Ascending aorta (tissue), 2 donors: ENCODE measurements at regions not wholly inside any gene's neighbourhood (a gene's known extent, or its start where the extent isn't known, plus 50 kb on each side); places are given as distances from the start of the nearest gene placed in this dataset.

ENCODE experiments used
- DNase-seq, 2 donors: peaks; one replicate each; pipeline ENCODE4 v3.0.0-alpha.2; 2019; ENCODE audit warnings: low spot score in 2 of 2
- H3K27ac ChIP-seq, 2 donors: fragments of 200-600 bp; sonication (generic); one replicate each; pipeline ENCODE4 v1.5.1; 2016 to 2017; ENCODE audit warnings: mild to moderate bottlenecking in 1 of 2
- H3K27me3 ChIP-seq: fragments of 200-600 bp; sonication (generic); one replicate; pipeline ENCODE4 v1.5.1; 2017
- H3K36me3 ChIP-seq, 2 donors: fragments of 200-600 bp; sonication (generic); one replicate each; pipeline ENCODE4 v1.5.1; 2016
- H3K4me1 ChIP-seq, 2 donors: fragments of 200-600 bp; sonication (generic); one replicate each; pipeline ENCODE4 v1.5.1; 2016 to 2017; ENCODE audit warnings: mild to moderate bottlenecking in 1 of 2
- H3K4me3 ChIP-seq, 2 donors: fragments of 200-600 bp; sonication (generic); one replicate each; pipeline ENCODE4 v1.5.1; 2016 to 2017; ENCODE audit warnings: mild to moderate bottlenecking in 1 of 2
- H3K9me3 ChIP-seq, 2 donors: fragments of 200-600 bp; sonication (generic); one replicate each; pipeline ENCODE4 v1.5.1; 2016
- CTCF ChIP-seq, 3 experiments: fragments of 200-600 bp in 2 of 3; fragments of 450-650 bp in 1 of 3; sonication (generic) in 2 of 3; IDR thresholded peaks; one replicate each; pipeline ENCODE4 v1.5.1; 2016 to 2019; ENCODE audit warnings: antibody characterized with exemption in 3 of 3, mild to moderate bottlenecking in 1 of 3, moderate library complexity in 1 of 3
- intact Hi-C: fragments of 100-400 bp; cut with DNase I; formaldehyde crosslinking; loops from one replicate; pipeline ENCODE4 v1.15.1; 2023

GRCh38 chr2:22822835-22823234 lies 562.1 kb upstream of the KLHL29 start:
- no peak overlapping the region for H3K4me3 ChIP-seq
- no peaks in the 10 kb centered on the region for H3K36me3 ChIP-seq
- H3K4me1 ChIP-seq, result no peaks in the 10 kb centered on the region
- H3K27me3 ChIP-seq, result no peaks in the 10 kb centered on the region
- intact Hi-C loops, result no loop called here
- H3K27ac ChIP-seq, result no peak overlapping the region
- H3K9me3 ChIP-seq, result no peaks in the 10 kb centered on the region
- DNase-seq, result no peak
- no peak for TF ChIP-seq CTCF (IDR thresholded peaks at IDR 0.05)

GRCh38 chr2:22824618-22825017 lies 560.4 kb upstream of the KLHL29 start:
- no peak for DNase-seq
- no peaks in the 10 kb centered on the region for H3K4me1 ChIP-seq
- no peak for TF ChIP-seq CTCF (IDR thresholded peaks at IDR 0.05)
- no peaks in the 10 kb centered on the region for H3K27me3 ChIP-seq
- intact Hi-C loops, result no loop called here
- H3K4me3 ChIP-seq, result no peak overlapping the region
- H3K36me3 ChIP-seq, result no peaks in the 10 kb centered on the region
- H3K9me3 ChIP-seq, result no peaks in the 10 kb centered on the region
- no peak overlapping the region for H3K27ac ChIP-seq

GRCh38 chr2:22826703-22827102 lies 558.3 kb upstream of the KLHL29 start:
- intact Hi-C loops, result no loop called here

GRCh38 chr2:22829791-22830190 lies 555.2 kb upstream of the KLHL29 start:
- no peak for TF ChIP-seq CTCF (IDR thresholded peaks at IDR 0.05)
- no peak for DNase-seq
- no peak overlapping the region for H3K4me3 ChIP-seq
- intact Hi-C loops, result no loop called here
- H3K36me3 ChIP-seq, result no peaks in the 10 kb centered on the region
- no peaks in the 10 kb centered on the region for H3K27me3 ChIP-seq
- no peaks in the 10 kb centered on the region for H3K4me1 ChIP-seq
- H3K27ac ChIP-seq, result no peak overlapping the region
- H3K9me3 ChIP-seq, result no peaks in the 10 kb centered on the region

More at GRCh38 chr2:22826703-22827102, 558.3 kb upstream of the KLHL29 start:
- H3K27ac ChIP-seq, result no peak overlapping the region
- no peak for TF ChIP-seq CTCF (IDR thresholded peaks at IDR 0.05)
- H3K9me3 ChIP-seq, result no peaks in the 10 kb centered on the region
- H3K4me1 ChIP-seq, result no peaks in the 10 kb centered on the region
- DNase-seq, result no peak
- no peak overlapping the region for H3K4me3 ChIP-seq
- H3K27me3 ChIP-seq, result no peaks in the 10 kb centered on the region
- no peaks in the 10 kb centered on the region for H3K36me3 ChIP-seq

DNA sequence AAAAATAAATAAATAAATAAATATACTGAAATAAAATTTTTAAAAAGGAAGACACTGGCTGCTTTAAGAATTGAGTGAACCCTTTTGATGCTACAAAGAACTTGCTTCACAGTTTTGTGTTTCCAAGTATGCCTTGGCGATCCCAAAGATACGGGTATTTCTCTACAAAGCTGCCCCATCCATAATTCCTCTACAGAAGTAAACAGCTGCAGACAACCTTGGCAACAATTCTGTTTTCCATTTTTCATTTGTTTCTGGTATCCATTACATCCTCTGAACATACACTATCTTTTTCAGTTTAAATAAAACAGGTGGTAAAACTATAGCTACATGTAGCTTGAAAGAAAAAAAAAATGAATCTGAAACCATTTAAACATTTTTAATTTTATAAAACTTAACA lies 552.8 kb upstream of the KLHL29 start:
- H3K27ac ChIP-seq, result no peak overlapping the region
- DNase-seq, result no peak
- no peaks in the 10 kb centered on the region for H3K4me1 ChIP-seq
- H3K27me3 ChIP-seq, result no peaks in the 10 kb centered on the region
- no peak for TF ChIP-seq CTCF (IDR thresholded peaks at IDR 0.05)
- no peaks in the 10 kb centered on the region for H3K36me3 ChIP-seq
- intact Hi-C loops, result no loop called here
- no peaks in the 10 kb centered on the region for H3K9me3 ChIP-seq
- H3K4me3 ChIP-seq, result no peak overlapping the region

DNA sequence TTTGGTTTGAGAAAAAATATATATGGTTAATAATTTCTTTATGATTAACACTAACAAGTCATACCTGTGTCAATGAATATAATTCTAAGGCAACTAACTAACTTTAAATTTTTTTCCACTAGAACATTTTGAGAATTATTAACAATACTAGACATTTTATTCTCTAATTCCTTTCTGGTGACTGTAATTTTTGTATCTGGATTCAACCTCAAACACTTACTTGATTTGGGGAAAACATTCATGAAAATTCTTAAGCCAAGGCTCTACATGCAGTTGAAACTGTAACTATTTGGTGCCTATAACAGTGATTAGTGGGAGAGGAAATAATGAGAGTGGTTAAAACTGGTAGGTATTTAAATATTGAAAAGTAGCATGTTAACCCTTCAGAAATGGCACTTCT lies 546.5 kb upstream of the KLHL29 start:
- Histone ChIP-seq H3K9me3 (no peaks in the 10 kb centered on the region), H3K4me1 (no peaks in the 10 kb centered on the region), H3K36me3 (no peaks in the 10 kb centered on the region), H3K4me3 (no peak overlapping the region), H3K27ac (no peak overlapping the region), H3K27me3 (no peaks in the 10 kb centered on the region)
- no peak for TF ChIP-seq CTCF (IDR thresholded peaks at IDR 0.05)
- DNase-seq, result no peak
- intact Hi-C loops, result no loop called here
